Chondrocyte (in vitro differentiated cells): ENCODE measurements at regions not wholly inside any gene's neighbourhood (a gene's known extent, or its start where the extent isn't known, plus 50 kb on each side); places are given as distances from the start of the nearest gene placed in this dataset.
A peak's percentile ranks its signal among the peaks of the same experiment; 100 is the strongest.
"Not testable (repeated sequence)": the region's sequence is repeated elsewhere in the genome, so short reads cannot be mapped to it uniquely, and the experiment has no call there.

Experiments used
- DNase-seq: peaks from one replicate; pipeline ENCODE4 v3.0.0; 2021; ENCODE audit warnings: mixed read lengths, low spot score
- H3K27ac Mint-ChIP-seq: one replicate; pipeline ENCODE4 v1.8.0; 2021; ENCODE audit warnings: mild to moderate bottlenecking, moderate library complexity, mixed read lengths; ENCODE audit not compliant: unreplicated experiment
- H3K27me3 Mint-ChIP-seq: 2 replicates; pipeline ENCODE4 v1.8.0; 2021; ENCODE audit warnings: low read depth, mixed read lengths
- H3K36me3 Mint-ChIP-seq: 2 replicates; pipeline ENCODE4 v1.8.0; 2021; ENCODE audit warnings: low read depth, mixed read lengths
- H3K4me1 Mint-ChIP-seq: 2 replicates; pipeline ENCODE4 v1.8.0; 2021; ENCODE audit warnings: low read depth, mild to moderate bottlenecking, mixed read lengths
- H3K4me3 Mint-ChIP-seq: one replicate; pipeline ENCODE4 v1.8.0; 2021; ENCODE audit warnings: mild to moderate bottlenecking, moderate library complexity, mixed read lengths; ENCODE audit not compliant: unreplicated experiment
- H3K9me3 Mint-ChIP-seq: 2 replicates; pipeline ENCODE4 v1.8.0; 2021; ENCODE audit warnings: low read depth, mixed read lengths
- CTCF ChIP-seq: fragments of 200-600 bp; sonication (generic); IDR thresholded peaks from 2 replicates; pipeline ENCODE4 v1.5.0; 2021; ENCODE audit warnings: antibody characterized with exemption, mild to moderate bottlenecking, moderate library complexity

- H3K4me1 Mint-ChIP-seq, result peaks cover 14% of the 10 kb centered on the region
- no peaks in the 10 kb centered on the region for H3K27me3 Mint-ChIP-seq
- DNase-seq, result no peak
- H3K36me3 Mint-ChIP-seq, result no peaks in the 10 kb centered on the region
- no peaks in the 10 kb centered on the region for H3K9me3 Mint-ChIP-seq
- no peak overlapping the region for H3K27ac Mint-ChIP-seq
- TF ChIP-seq CTCF, result no peak
- H3K4me3 Mint-ChIP-seq, result no peak overlapping the region
These were observed 76.4 kb downstream of the PHAX start for GRCh38 chr5:126677121-126677520.

- Mint-ChIP-seq H3K36me3 (no peaks in the 10 kb centered on the region), H3K4me1 (peaks cover 14% of the 10 kb centered on the region), H3K27ac (peak overlapping the region; percentile 17), H3K9me3 (no peaks in the 10 kb centered on the region), H3K27me3 (no peaks in the 10 kb centered on the region), H3K4me3 (no peak overlapping the region)
- no peak for DNase-seq
- TF ChIP-seq CTCF, result no peak
These were observed 79.6 kb downstream of the PHAX start for GRCh38 chr5:126680191-126680817.

- H3K4me1 Mint-ChIP-seq, result peaks cover 12% of the 10 kb centered on the region
- not testable (repeated sequence) for H3K4me3 Mint-ChIP-seq, H3K9me3 Mint-ChIP-seq, H3K27me3 Mint-ChIP-seq, DNase-seq, H3K36me3 Mint-ChIP-seq, H3K27ac Mint-ChIP-seq
These were observed 80.6 kb downstream of the PHAX start for GRCh38 chr5:126681314-126681713.

GRCh38 chr5:126681970-126682369, 81.2 kb downstream of the PHAX start:
- Mint-ChIP-seq H3K4me3 (no peak overlapping the region), H3K36me3 (no peaks in the 10 kb centered on the region), H3K27me3 (no peaks in the 10 kb centered on the region), H3K9me3 (no peaks in the 10 kb centered on the region), H3K4me1 (peaks cover 11% of the 10 kb centered on the region), H3K27ac (no peak overlapping the region)
- DNase-seq, result no peak
- TF ChIP-seq CTCF, result no peak

- no peak for TF ChIP-seq CTCF
- no peaks in the 10 kb centered on the region for H3K27me3 Mint-ChIP-seq
These were observed 82.1 kb downstream of the PHAX start for GRCh38 chr5:126682856-126683255.

GRCh38 chr5:126683912-126684311, 83.2 kb downstream of the PHAX start:
- Mint-ChIP-seq H3K4me3 (no peak overlapping the region), H3K27ac (no peak overlapping the region), H3K9me3 (no peaks in the 10 kb centered on the region), H3K27me3 (no peaks in the 10 kb centered on the region), H3K4me1 (peaks cover 11% of the 10 kb centered on the region), H3K36me3 (no peaks in the 10 kb centered on the region)
- TF ChIP-seq CTCF, result no peak
- DNase-seq, result no peak

More at GRCh38 chr5:126682856-126683255, 82.1 kb downstream of the PHAX start:
- Mint-ChIP-seq H3K27ac (no peak overlapping the region), H3K4me1 (peaks cover 11% of the 10 kb centered on the region), H3K9me3 (no peaks in the 10 kb centered on the region), H3K36me3 (no peaks in the 10 kb centered on the region), H3K4me3 (no peak overlapping the region)
- no peak for DNase-seq

- H3K9me3 Mint-ChIP-seq, result not testable (repeated sequence)
These were observed 84.1 kb downstream of the PHAX start for GRCh38 chr5:126684656-126685442.

More at GRCh38 chr5:126684656-126685442, 84.1 kb downstream of the PHAX start:
- not testable (repeated sequence) for H3K36me3 Mint-ChIP-seq, DNase-seq, H3K4me3 Mint-ChIP-seq, H3K4me1 Mint-ChIP-seq, H3K27me3 Mint-ChIP-seq, H3K27ac Mint-ChIP-seq
